Right lobe of liver (tissue), 6 donors: ENCODE measurements at regions not wholly inside any gene's neighbourhood (a gene's known extent, or its start where the extent isn't known, plus 50 kb on each side); places are given as distances from the start of the nearest gene placed in this dataset.

Source experiments
- ATAC-seq, 4 donors: fragments of 200-7000 bp; cut with Tn5 transposase; one replicate each; pipeline ENCODE4 v1.9.1; 2020; ENCODE audit warnings: mild to moderate bottlenecking in 4 of 4, moderate library complexity in 4 of 4
- DNase-seq, 3 donors: peaks; one replicate each; pipeline ENCODE4 v3.0.0-alpha.2; 2020
- H3K27ac ChIP-seq, 3 donors: fragments of 200-600 bp; one replicate each; pipeline ENCODE4 v1.8.0; 2022
- H3K27me3 ChIP-seq, 2 donors: fragments of 200-600 bp; one replicate each; pipeline ENCODE4 v1.8.0; 2022
- H3K36me3 ChIP-seq, 4 donors: fragments of 200-600 bp; sonication (generic) in 1 of 4; one replicate each; pipeline versions ENCODE4 v1.5.1 to v1.8.0; 2017 to 2022; ENCODE audit warnings: control low read depth in 1 of 4
- H3K4me1 ChIP-seq, 4 donors: fragments of 200-600 bp; sonication (generic) in 1 of 4; one replicate each; pipeline versions ENCODE4 v1.5.1 to v1.8.0; 2017 to 2022; ENCODE audit warnings: control low read depth in 1 of 4
- H3K4me3 ChIP-seq, 3 donors: fragments of 200-600 bp; one replicate each; pipeline ENCODE4 v1.8.0; 2022
- H3K9me3 ChIP-seq, 4 donors: fragments of 200-600 bp; sonication (generic) in 1 of 4; one replicate each; pipeline versions ENCODE4 v1.5.1 to v1.8.0; 2017 to 2022; ENCODE audit warnings: control low read depth in 1 of 4
- CTCF ChIP-seq, 4 donors: fragments of 200-600 bp in 3 of 4; fragments of 450-650 bp in 1 of 4; IDR thresholded peaks; one replicate each; pipeline versions ENCODE4 v1.5.1 to v1.8.0; 2016 to 2022; ENCODE audit warnings: antibody characterized with exemption in 4 of 4, mild to moderate bottlenecking in 2 of 4
- POLR2A ChIP-seq: fragments of 450-650 bp; IDR thresholded peaks from one replicate; pipeline ENCODE4 v1.6.1; 2017; ENCODE audit warnings: antibody characterized with exemption, mild to moderate bottlenecking
- WGBS: methylation state at CpG from one replicate; pipeline ENCODE4 v1.1.6; 2018; ENCODE audit warnings: low coverage, low lambda C conversion rate; ENCODE audit not compliant: insufficient coverage; ENCODE audit errors: missing lambda C conversion rate; 5-methylcytosine and 5-hydroxymethylcytosine counted together
- intact Hi-C, 2 donors: fragments of 100-400 bp; cut with DNase I; formaldehyde crosslinking; loops; one replicate each; pipeline versions ENCODE4 v1.11.2 to v1.14.1; 2022
- donor health status: DM: no; HTN: yes; CAD: no.
- donor health status: DM: no; HTN: no; CAD: no.
- donor health status: DM: no; HTN: no; CAD: no.
- donor health status: DM: no; HTN: yes; CAD: no.
- donor health status: DM: no; HTN: yes; CAD: no.

- no peaks in the 10 kb centered on the region for H3K4me1 ChIP-seq
- no peaks in the 10 kb centered on the region for H3K36me3 ChIP-seq
- H3K4me3 ChIP-seq, result no peak overlapping the region
- 20% methylated on average over 2 of the region's 4 CpGs for WGBS
- intact Hi-C loops, result no loop called here
- DNase-seq (no peak), ATAC-seq (no peak)
- TF ChIP-seq CTCF (IDR thresholded peaks at IDR 0.05), result no peak
- no peak for TF ChIP-seq POLR2A
- no peak overlapping the region for H3K27ac ChIP-seq
- H3K9me3 ChIP-seq, result no peaks in the 10 kb centered on the region
- no peaks in the 10 kb centered on the region for H3K27me3 ChIP-seq
Measured at GRCh38 chr15:69881302-69881670, 216.4 kb downstream of the TLE3 start.

GRCh38 chr15:69881766-69882165, 216.0 kb downstream of the TLE3 start:
- TF ChIP-seq POLR2A, result no peak
- no peak for TF ChIP-seq CTCF (IDR thresholded peaks at IDR 0.05)
- H3K27ac ChIP-seq, result no peak overlapping the region
- no peaks in the 10 kb centered on the region for H3K4me1 ChIP-seq
- H3K4me3 ChIP-seq, result no peak overlapping the region
- H3K36me3 ChIP-seq, result no peaks in the 10 kb centered on the region
- ATAC-seq (no peak), DNase-seq (no peak)
- H3K9me3 ChIP-seq, result no peaks in the 10 kb centered on the region
- intact Hi-C loops, result no loop called here
- no peaks in the 10 kb centered on the region for H3K27me3 ChIP-seq
- 65% methylated on average over 4 of the region's 10 CpGs for WGBS

GRCh38 chr15:69883306-69883705, 214.4 kb downstream of the TLE3 start:
- Histone ChIP-seq H3K27me3 (no peaks in the 10 kb centered on the region), H3K9me3 (no peaks in the 10 kb centered on the region), H3K4me1 (no peaks in the 10 kb centered on the region), H3K36me3 (no peaks in the 10 kb centered on the region), H3K4me3 (no peak overlapping the region), H3K27ac (no peak overlapping the region)
- no peak for ATAC-seq
- 90% methylated on average over 2 of the region's 2 CpGs for WGBS
- intact Hi-C loops, result no loop called here
- TF ChIP-seq POLR2A (no peak), CTCF (IDR thresholded peaks at IDR 0.05) (no peak)
- no peak for DNase-seq

DNA sequence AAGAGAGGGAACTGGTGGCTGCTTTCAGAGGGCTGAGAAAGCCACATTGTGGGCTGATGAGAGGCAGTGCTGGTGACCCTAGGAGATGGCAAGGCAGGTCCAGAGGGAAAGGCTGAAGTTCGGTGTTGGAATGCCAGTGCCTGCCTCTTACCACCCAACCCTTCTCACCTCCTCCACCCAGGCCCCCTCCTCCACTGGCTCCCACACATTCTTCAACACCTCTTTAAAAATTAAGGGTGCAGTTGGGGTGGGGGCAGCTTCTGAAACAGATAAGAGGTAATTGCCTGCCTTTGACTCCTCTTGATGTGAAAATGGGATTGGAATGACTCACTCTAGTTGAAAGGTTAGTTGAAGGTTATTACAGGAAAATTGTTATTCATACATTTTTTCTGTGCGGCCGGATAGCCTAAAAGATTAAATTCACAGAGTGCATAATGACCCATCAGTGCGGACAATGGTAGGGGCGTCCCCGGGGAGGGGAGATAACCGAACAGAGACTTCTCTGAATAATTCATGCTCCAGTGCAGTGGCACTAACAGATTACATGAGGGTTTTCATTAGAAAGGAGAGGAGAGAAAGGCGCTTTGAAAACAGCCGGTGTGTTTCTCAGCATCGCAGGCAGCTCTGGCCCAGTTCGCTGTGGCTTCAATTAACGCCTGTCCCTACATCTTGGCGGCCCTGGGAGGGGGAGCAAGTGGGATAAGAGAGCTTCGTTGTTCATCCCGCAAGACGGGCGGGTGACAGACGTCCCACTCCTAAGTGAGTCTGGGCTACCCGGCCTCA, 212.4 kb downstream of the TLE3 start:
- intact Hi-C loops, result no loop called here
- no peak for TF ChIP-seq CTCF (IDR thresholded peaks at IDR 0.05)
- TF ChIP-seq POLR2A, result no peak
- ATAC-seq (peak in 1 of 4 donors; percentile 42), DNase-seq (no peak)
- WGBS, result 36% methylated on average over 14 of the region's 19 CpGs
- no peak overlapping the region for H3K4me3 ChIP-seq
- H3K27ac ChIP-seq, result no peak overlapping the region
- no peaks in the 10 kb centered on the region for H3K9me3 ChIP-seq
- H3K36me3 ChIP-seq, result no peaks in the 10 kb centered on the region
- H3K27me3 ChIP-seq, result no peaks in the 10 kb centered on the region
- H3K4me1 ChIP-seq, result no peaks in the 10 kb centered on the region
